ENCODE measurements at regions not wholly inside any gene's neighbourhood (a gene's known extent, or its start where the extent isn't known, plus 50 kb on each side); places are given as distances from the start of the nearest gene placed in this dataset.
A peak's percentile ranks its signal among the peaks of the same experiment; 100 is the strongest.

GRCh38 chr4:24639714-24640113 is 55.4 kb upstream of the DHX15 start:
- peak overlapping the region; percentile 52 for H2AFZ ChIP-seq (ENCODE audit: low read depth, low read length)
- H3K9me1 ChIP-seq (replicated peaks; ENCODE audit: control insufficient read depth, extremely low read depth, insufficient read depth, low read length), result no peaks in the 10 kb centered on the region
- H4K20me1 ChIP-seq (replicated peaks; ENCODE audit: control insufficient read depth, extremely low read depth, insufficient read depth, low read length), result no peaks in the 10 kb centered on the region
- ChIA-PET CTCF (interaction anchor here (1.6 kb wide), 1 partner anchor 15 kb away, joined by 3 read pairs; no protein-coding TSS in a partner anchor), POLR2A (no interaction called here)
- peak; percentile 38 for FAIRE-seq
- intact Hi-C loops (cut with micrococcal nuclease) (no loop called here), dilution Hi-C loops (cut with MboI; ENCODE audit: extremely low pct_ligation_motif_present, low sequenced_read_pairs) (no loop called here)
- TF ChIP-seq POLR2AphosphoS5 (IDR thresholded peaks at IDR 0.05; ENCODE audit: insufficient read depth, low read depth, low read length), result no peak
- TF ChIP-seq JUN (IDR thresholded peaks at IDR 0.05; ENCODE audit: borderline replicate concordance, insufficient read depth, insufficient read length, low read depth), result no peak
- peak; percentile 23 for TF ChIP-seq FOS (IDR thresholded peaks at IDR 0.05; ENCODE audit: borderline replicate concordance, insufficient read depth, low read length)
- DNase-seq (ENCODE audit: low read depth, low spot score), result no peak
- no peaks in the 10 kb centered on the region for H3K9me3 ChIP-seq (replicated peaks; ENCODE audit: control insufficient read depth, insufficient read depth, low read length)
- no peak overlapping the region for H3K4me3 ChIP-seq (replicated peaks in 1 of 3; ENCODE audit: insufficient read depth in 1 of 3, low read depth in 1 of 3, low read length in 3 of 3)
- H3K36me3 ChIP-seq (ENCODE audit: control insufficient read depth in 2 of 2, extremely low read depth in 1 of 2, insufficient read depth in 2 of 2, low read length in 2 of 2), result no peaks in the 10 kb centered on the region
- no peak overlapping the region for H3K9ac ChIP-seq (replicated peaks; ENCODE audit: extremely low read depth, insufficient read depth, low read length)
- peaks cover 2 to 3% of the 10 kb centered on the region in 2 experiments for H3K27me3 ChIP-seq (ENCODE audit: control insufficient read depth in 2 of 2, insufficient read depth in 2 of 2, low read length in 2 of 2)
- peaks cover 18% of the 10 kb centered on the region for H3K4me1 ChIP-seq (ENCODE audit: control insufficient read depth, extremely low read depth, insufficient read depth, low read length)
- no peaks in the 10 kb centered on the region for H3K79me2 ChIP-seq (ENCODE audit: control insufficient read depth, insufficient read depth, low read length)
- no peak overlapping the region for H3K4me2 ChIP-seq (ENCODE audit: insufficient read depth, low read length)
- no peak overlapping the region for H3K27ac ChIP-seq (ENCODE audit: insufficient read depth, low read depth, low read length)
- BruUV-seq (replicated peaks), result no TSS peak

- H3K36me3 ChIP-seq (ENCODE audit: control insufficient read depth in 2 of 2, extremely low read depth in 1 of 2, insufficient read depth in 2 of 2, low read length in 2 of 2), result no peaks in the 10 kb centered on the region
- H3K4me1 ChIP-seq (ENCODE audit: control insufficient read depth, extremely low read depth, insufficient read depth, low read length), result peaks cover 18% of the 10 kb centered on the region
- intact Hi-C loops (cut with micrococcal nuclease), result no loop called here
- no peak for FAIRE-seq
- BruUV-seq (replicated peaks), result no TSS peak
- peak overlapping the region; percentile 48 for H2AFZ ChIP-seq (ENCODE audit: low read depth, low read length)
- no peaks in the 10 kb centered on the region for H4K20me1 ChIP-seq (replicated peaks; ENCODE audit: control insufficient read depth, extremely low read depth, insufficient read depth, low read length)
- no peak overlapping the region for H3K4me2 ChIP-seq (ENCODE audit: insufficient read depth, low read length)
- H3K27me3 ChIP-seq (ENCODE audit: control insufficient read depth in 2 of 2, insufficient read depth in 2 of 2, low read length in 2 of 2), result peaks cover 2 to 3% of the 10 kb centered on the region in 2 experiments
- no peaks in the 10 kb centered on the region for H3K9me1 ChIP-seq (replicated peaks; ENCODE audit: control insufficient read depth, extremely low read depth, insufficient read depth, low read length)
- no peak for DNase-seq (ENCODE audit: low read depth, low spot score)
- POLR2A ChIA-PET, result no interaction called here
- TF ChIP-seq MYC (IDR thresholded peaks at IDR 0.05; ENCODE audit: low read depth, low read length) (no peak), JUN (IDR thresholded peaks at IDR 0.05; ENCODE audit: borderline replicate concordance, insufficient read depth, insufficient read length, low read depth) (no peak), FOS (IDR thresholded peaks at IDR 0.05; ENCODE audit: borderline replicate concordance, insufficient read depth, low read length) (no peak), MAX (IDR thresholded peaks at IDR 0.05; ENCODE audit: insufficient read depth, insufficient read length) (no peak), EZH2 (IDR thresholded peaks at IDR 0.05; ENCODE audit: borderline replicate concordance, low read depth, low read length, severe bottlenecking) (no peak), POLR2A (IDR thresholded peaks at IDR 0.05; ENCODE audit: low read depth, low read length) (no peak), GATA2 (IDR thresholded peaks at IDR 0.05; ENCODE audit: insufficient read depth, insufficient read length, low read depth, low read length) (no peak), POLR2AphosphoS5 (IDR thresholded peaks at IDR 0.05; ENCODE audit: insufficient read depth, low read depth, low read length) (no peak)
- TF ChIP-seq, protein P1, sequence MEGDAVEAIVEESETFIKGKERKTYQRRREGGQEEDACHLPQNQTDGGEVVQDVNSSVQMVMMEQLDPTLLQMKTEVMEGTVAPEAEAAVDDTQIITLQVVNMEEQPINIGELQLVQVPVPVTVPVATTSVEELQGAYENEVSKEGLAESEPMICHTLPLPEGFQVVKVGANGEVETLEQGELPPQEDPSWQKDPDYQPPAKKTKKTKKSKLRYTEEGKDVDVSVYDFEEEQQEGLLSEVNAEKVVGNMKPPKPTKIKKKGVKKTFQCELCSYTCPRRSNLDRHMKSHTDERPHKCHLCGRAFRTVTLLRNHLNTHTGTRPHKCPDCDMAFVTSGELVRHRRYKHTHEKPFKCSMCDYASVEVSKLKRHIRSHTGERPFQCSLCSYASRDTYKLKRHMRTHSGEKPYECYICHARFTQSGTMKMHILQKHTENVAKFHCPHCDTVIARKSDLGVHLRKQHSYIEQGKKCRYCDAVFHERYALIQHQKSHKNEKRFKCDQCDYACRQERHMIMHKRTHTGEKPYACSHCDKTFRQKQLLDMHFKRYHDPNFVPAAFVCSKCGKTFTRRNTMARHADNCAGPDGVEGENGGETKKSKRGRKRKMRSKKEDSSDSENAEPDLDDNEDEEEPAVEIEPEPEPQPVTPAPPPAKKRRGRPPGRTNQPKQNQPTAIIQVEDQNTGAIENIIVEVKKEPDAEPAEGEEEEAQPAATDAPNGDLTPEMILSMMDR (IDR thresholded peaks at IDR 0.05; ENCODE audit: extremely low read depth in 1 of 2, insufficient read depth in 1 of 2, low read depth in 1 of 2, low read length in 2 of 2), result no peak
- no peak overlapping the region for H3K4me3 ChIP-seq (replicated peaks in 1 of 3; ENCODE audit: insufficient read depth in 1 of 3, low read depth in 1 of 3, low read length in 3 of 3)
- no peak overlapping the region for H3K9ac ChIP-seq (replicated peaks; ENCODE audit: extremely low read depth, insufficient read depth, low read length)
- CTCF ChIA-PET, result no interaction called here
- dilution Hi-C loops (cut with MboI; ENCODE audit: extremely low pct_ligation_motif_present, low sequenced_read_pairs), result no loop called here
- no peaks in the 10 kb centered on the region for H3K9me3 ChIP-seq (replicated peaks; ENCODE audit: control insufficient read depth, insufficient read depth, low read length)
- no peaks in the 10 kb centered on the region for H3K79me2 ChIP-seq (ENCODE audit: control insufficient read depth, insufficient read depth, low read length)
- H3K27ac ChIP-seq (ENCODE audit: insufficient read depth, low read depth, low read length), result no peak overlapping the region
These were observed 56.0 kb upstream of the DHX15 start for GRCh38 chr4:24640366-24640765.

Data from endothelial cell of umbilical vein (primary cell).